Superior temporal gyrus (tissue), 1 donor: ENCODE measurements at regions not wholly inside any gene's neighbourhood (a gene's known extent, or its start where the extent isn't known, plus 50 kb on each side); places are given as distances from the start of the nearest gene placed in this dataset.

Experiments
- DNase-seq: peaks from one replicate; pipeline ENCODE4 v3.0.0-alpha.2; 2016; ENCODE audit errors: extremely low spot score

DNA sequence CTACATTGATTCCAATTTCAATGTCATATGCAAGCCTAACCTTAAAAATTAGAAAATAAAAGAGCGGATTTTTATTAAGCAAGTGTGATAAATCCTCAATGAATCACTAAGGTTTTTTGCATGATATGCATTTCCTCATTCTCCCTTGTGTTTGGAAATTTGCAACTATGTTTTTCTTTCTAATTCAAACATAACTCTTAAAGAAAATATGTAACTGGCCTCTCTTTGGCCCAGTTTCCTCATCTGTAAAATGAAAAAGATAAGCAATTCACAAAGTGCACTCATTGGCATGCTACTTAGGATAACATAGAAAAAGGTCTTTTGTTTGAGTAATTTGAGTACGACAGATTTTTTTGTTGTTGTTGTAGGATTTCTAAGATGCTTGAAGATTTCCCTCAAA lies 295.5 kb downstream of the CDH11 start:
- no peak for DNase-seq

DNA sequence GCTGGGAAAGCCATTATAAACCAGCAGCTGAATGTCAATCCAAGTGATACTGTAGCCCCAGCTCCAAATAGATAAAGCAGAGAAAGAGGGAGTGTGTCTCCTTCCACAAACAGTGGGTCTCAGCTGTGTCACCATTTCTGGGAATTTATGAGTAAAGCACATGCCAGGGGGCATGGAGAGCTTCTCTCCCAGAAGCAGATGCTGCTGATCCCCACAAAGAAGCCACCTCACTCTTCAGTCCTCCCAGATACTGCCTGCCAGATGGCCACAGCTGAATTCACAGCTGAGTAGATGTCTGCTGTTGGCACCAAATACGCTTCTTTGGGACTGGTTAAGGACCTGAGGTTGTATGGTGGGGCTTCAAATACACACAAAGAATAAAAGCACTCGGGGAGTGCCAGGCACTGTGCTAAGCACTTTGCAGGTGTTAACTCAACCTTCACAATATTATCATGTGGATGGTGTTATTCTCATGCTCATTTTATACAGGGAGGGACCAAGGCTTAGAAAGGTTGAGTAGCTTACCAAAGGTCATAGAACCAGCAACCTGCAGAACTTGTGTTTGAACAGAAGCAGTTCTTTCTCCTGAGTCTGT lies 298.3 kb downstream of the CDH11 start:
- DNase-seq, result no peak

DNA sequence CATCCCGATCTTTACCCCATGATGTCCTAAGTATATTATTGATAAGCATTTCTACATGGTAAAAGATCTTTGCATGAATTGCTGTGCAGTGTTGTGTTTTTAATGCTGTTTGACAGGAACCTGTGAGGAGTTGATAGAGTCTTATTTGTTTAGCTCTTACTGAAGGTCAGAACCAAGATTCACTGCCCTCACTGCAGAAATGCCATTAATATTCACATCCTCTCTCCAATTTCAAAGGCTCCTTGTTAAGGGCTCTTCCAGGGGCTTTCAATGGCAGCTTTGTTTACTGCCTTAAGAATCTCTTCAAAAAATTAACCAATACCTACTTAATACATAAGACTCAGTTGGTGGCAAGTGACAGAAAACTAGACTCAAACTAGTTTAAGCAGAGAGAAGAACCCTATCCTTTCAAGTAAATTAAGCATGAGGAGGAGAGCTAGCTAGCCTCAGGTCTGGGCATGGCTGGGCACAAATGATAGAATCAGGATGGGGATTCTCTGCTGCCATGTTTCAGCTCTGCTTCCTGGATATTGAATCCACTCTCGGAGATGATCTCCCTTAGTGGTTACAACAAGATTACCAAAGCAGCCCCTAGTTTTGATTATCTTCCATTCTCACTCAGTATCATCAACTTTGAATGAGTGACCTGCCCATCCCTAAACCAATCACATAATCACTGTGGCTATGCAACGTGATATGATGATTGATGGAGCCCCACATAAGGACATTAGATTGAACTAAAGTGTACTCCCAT lies 311.8 kb downstream of the CDH11 start:
- no peak for DNase-seq

DNA sequence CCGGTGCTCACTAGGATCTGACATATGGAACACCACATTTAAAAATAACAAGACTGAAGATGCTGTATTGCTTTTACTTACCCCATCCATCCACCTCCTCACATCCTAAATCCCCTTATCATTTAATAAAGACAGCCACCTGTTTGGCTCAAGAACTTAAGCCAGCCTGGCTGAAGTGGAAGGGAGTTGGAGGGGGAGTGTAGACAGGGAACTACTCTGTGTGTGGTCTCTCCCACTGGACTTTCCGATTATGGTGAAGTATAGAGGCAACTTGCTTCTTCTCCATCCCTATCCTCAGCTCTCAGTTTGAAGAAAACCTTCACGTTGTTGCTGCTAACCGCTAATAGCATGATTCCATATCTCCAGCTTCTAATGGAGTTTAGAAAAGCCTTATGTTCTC lies 313.4 kb downstream of the CDH11 start:
- no peak for DNase-seq

DNA sequence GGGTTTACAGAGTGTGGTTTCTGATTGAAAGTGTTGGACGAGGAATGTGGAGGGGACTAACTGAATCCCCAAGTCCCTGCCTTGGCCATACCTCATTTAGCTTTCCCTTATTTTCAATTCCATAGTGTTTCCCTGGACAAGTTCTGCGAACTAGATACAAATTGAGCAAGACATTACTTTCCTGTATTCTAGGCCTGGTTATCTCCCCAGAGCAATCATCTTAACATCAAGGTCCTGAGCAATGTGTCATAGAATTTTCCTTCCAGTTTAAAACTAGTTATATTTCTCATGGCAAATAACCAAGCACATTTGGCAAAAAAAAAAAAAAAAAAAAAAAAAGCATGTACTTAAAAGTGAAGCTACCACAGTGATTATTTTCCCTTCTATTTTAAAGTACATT lies 330.1 kb downstream of the CDH11 start:
- no peak for DNase-seq

DNA sequence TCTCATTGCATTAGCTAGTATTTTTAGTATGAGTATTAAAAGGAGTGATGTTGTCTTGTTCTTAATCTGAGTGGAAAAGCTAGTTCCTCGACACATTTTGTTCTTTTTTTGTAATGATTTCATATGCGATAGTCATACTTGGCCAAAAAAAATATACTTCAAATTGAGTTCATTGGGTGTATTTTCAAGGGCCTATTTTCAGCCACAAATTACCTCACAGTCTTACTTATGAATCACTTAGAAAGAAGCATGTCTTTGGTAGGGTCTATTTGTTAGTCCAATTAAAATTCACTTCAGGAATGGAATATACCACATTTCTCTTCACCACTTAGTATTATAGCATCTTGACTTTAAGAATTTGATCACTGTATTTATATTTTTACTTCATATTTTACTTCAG lies 337.2 kb downstream of the CDH11 start:
- no peak for DNase-seq

DNA sequence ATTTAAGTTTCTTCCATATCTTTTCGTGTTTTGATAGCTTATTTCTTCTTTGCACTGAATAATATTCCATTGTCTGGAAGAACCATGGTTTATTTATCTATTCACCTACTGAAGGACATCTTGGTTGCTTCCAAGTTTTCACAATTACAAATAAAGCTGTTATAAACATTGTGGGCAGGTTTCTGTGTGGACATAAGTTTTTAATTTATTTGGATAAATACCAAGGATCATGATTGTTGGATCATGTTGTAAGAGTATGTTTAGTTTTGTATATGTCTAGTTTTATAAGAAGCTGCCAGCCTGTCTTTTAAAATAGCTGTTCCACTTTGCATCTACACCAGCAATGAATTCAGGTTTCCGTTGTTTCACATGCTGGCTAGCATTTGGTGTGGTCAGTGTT lies 339.4 kb downstream of the CDH11 start:
- no peak for DNase-seq

DNA sequence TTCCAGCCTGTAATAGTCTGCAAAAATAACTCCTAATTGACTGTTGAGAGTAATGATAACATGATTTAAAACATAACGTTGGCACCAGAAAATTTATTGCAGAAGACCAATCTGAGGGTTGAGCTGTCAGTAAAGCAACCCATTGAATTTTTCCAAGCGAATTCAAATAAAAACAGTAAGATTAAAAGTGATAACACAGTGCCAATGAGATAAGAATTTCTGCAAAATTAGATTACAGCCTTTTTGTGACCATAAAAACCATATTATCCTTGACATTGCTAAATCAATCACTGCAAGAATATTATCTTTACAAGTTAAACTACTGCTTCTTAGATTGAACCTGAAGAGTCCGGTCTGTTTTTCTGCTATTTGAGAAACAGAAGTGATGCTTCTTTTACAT lies 341.4 kb downstream of the CDH11 start:
- no peak for DNase-seq

DNA sequence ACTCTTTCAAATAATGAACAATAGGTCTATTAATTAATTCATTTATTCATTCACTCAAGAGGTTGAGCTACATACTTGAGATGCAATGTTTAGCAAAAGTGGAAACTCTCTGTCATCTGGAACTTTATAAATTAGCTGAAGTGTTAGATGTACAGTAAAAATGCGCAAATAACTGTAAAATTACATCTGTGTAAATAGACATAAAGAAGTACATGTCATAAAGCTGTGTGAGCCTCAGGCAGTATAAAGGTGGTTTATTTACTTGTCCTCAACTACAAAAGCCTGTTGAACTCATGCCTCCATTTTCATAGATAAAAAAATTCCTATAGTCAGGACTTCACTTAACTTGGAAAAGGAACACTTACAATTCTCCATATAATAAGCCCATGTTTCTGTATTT lies 343.1 kb downstream of the CDH11 start:
- DNase-seq, result no peak

DNA sequence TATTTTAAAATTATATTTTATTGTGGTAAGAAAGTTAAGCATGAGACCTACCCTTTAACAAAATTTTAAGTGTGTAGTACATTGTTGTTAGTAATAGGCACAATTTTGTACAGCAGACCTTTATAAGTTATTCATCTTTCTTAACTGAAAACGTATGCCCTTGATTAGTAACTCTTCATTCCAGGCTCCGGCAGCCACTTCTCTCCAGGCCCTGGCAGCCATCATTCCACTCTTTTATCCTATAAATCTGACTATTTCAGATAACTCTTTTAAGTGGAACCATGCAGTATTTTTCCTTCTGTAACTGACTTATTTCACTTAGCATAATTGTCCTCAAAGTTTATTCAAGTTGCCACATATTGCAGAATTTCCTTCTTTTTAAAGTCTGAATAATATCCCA lies 348.2 kb downstream of the CDH11 start:
- DNase-seq, result no peak

DNA sequence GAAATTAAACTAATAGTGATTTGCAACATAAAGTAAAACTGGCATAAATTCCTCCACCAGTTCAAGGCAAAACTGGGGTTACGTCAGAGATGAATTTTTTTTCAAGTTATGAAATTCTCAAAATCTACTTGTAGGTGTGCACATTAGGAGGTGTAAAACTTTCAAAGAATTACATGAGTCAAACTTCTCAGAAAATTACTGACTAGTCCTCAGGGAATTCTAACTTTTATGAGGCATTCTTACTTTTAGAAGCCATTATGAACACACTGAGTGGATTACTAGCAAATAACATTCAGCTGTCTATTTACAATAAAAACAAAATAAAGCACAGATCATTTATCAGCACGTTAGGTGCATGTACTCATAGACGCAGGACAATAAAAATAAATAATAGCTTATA lies 348.7 kb downstream of the CDH11 start:
- DNase-seq, result no peak

DNA sequence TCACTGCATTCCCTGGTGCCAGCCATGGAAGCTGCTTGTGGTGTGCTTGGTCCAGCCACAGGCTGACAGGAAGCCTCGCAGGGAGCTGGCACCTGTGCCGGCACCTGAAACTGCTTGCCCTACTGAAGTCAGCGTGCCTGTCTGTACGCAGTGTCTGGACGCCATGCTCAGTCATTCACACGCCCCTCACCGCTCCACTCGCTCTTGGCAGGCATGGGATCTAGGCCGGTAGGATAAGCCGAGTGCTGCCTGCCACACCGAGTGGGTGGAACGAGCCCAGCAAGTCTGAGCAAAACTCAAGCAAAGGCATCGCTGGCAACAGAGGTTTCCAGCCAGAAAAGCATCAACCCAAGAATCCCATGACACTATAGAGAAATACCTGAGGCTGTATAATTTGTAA lies 350.6 kb downstream of the CDH11 start:
- DNase-seq, result no peak

DNA sequence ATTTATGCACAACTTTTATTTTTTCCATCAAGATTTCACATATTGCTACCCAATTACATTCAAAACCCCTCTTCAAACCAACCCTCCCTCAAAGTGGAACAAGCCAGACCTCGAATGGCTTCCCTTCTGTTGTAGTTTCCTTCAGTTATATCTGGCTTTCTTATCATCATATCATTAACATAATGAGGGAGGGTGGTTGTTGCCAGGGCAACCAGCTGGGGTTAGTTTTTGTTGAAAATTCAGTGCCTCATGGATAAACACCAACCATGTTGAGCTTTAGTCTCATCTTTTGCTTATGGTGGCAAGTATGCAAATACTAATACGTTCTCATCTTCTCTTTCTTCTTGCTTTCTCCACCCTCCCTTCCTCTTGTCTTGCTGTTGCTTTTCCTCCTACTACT lies 359.7 kb downstream of the CDH11 start:
- DNase-seq, result no peak

DNA sequence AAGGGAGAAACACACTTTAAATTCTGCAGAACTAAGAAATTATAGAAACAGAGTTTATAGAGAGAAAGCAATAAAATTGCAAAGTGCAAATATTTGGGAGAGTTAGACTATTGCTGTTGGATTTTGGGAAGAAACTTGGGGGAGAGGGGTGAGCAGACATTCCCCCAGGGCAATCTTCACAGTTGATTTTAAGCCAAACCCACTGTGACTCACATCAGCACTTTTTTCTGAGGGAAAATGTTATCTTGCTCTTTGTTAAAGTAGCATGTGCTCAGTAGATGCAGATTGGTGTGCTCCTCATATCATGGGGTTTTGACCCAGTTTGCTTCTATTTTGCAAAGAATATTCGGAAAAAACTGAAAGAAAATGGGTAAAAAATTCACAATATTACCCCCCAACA lies 367.6 kb downstream of the CDH11 start:
- no peak for DNase-seq

DNA sequence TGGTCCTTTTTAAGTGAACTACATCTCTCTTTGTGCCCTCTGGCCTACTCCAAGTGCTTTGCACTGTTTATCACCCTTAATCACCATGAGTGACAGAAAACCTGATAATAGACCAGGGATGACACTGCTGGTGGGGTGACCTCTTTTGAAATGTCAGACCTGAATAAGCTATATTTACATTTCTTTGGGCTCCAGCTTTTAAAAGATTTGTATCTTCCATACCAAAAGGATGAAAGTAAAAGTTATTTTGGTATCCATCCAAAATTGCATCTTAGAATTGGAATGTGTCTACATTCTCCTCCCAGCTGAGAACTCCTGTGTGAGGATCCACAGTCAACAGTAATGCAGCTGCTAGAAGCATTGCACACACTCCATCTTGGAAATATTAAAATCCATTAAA lies 370.0 kb downstream of the CDH11 start:
- no peak for DNase-seq

DNA sequence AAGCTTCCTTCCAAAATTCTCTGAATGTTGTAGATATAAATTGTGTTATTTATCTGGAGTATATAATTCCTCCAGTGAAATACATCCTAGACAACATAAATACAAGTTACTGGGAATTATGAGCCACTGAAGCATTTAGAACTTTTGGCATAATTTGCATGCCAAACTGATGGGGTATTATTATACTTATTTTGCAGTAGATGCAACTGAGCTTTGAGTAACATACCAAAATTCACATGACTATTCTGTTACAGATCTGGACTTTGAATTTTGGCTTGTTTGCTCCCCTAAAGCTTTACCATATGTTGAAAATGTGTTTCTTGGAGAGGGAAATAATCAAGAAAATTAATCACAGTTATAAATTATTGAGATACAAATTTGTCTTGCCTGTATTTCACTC lies 372.5 kb downstream of the CDH11 start:
- DNase-seq, result no peak

DNA sequence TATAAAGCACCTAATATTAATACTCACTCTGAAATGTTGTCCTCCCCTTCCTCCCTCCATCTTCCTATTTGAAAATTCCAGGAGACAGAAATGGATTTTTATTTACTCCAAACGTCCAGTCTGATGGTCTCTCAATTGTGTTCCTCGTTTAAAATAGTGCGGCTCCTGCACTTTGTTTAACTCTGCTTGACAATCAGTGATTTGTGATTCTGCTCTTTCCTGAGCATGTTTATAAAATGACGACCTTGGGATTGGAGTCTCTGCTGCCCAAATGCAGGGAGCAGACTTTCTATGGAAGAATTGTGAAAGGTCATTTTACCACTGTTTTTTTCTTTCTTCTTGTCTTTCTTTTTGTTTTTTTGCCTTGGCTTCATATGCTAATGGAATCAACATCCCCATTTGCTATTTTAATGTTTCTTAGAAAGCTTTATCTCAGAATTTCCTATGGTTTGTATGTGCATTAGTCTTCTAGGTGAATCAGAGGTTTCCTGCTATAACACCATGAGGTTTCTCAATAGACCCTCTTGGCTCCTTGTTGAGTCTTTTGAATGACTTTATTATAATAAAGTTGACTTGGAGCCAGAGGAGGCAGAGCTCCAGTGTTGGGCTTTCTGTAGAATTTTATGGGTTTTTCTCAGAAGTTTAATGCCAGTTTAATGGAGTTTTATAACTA lies 376.5 kb downstream of the CDH11 start:
- no peak for DNase-seq

DNA sequence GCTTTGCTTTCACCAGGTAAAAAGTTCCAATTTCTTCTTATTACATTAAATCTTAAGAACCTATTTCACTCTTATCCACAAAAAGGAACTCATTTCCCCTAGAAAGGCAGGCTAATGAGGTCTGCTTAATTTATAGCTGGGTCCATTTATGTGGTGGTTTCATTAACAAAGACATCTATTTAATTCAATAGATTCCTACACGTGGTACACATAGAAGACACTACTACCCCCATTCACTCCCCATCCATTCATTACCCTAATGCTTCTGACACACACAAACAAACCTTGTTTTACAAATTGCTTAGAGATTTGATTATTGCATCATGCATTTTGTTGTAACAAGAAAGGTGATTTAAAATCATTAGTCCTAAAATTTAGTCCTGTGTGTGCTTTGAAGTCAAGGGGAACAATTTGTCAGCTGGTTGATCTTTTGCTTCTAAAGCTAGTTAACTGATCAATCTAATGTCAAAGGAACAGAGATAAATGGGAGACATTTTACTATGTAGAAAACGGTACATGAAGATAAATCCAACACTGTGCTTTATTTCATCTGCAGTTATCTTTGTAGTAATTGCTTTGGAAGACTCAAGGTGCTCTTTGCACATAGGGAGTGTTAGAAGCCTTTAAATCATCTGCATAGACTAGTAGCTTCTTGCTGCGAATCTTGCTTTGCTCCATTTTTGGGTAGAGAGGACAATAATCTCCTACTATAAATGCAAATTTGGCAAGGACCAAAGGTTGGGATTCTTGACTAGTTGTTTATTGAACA lies 379.2 kb downstream of the CDH11 start:
- DNase-seq, result no peak

DNA sequence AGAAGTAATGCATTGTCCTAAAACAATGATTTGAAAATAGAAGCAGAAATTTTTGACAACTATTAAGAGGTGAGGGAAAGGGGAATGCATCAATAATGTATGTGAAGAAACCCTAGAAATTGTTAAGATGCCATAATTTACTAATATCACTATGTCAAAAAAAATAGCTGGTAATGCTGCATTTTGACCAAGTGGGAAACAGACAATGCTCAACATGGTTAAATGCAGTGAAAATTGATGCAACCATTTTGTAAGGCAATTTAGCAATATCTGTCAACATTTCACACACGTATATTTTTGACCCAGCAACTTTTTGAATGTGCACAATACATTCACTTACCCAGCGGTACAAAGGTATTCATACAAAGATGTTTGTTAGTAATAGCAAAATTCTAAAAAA lies 381.6 kb downstream of the CDH11 start:
- DNase-seq, result no peak

DNA sequence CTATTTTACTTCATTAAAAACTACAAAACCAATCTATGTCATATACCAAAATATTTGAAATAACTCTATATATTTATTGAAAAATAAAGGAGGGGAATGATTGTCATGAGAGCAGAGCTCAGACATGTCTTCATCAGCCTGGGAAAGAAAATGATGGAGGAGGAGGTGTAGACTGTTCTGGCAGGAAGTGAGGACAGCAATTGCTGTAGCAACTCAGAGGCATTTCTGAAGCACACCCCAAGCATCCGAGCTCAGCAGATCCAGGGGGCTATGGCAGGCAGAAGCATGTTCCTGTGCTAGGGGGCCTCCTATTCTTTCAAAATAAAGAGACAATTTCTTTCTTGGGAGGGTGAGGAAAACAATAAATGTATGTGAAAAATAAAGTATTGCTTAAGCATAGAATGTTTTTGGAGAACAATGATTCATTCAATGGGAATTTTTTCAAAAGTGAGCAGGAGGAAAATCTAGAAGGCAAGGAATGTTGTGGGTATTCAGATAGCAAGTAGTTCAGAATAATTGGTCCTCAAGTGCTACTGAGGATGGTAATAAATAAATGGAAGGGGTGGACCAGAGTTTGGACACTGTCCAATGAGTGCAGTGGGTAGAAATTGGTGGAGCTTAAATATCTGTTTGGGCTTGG lies 383.4 kb downstream of the CDH11 start:
- DNase-seq, result no peak

DNA sequence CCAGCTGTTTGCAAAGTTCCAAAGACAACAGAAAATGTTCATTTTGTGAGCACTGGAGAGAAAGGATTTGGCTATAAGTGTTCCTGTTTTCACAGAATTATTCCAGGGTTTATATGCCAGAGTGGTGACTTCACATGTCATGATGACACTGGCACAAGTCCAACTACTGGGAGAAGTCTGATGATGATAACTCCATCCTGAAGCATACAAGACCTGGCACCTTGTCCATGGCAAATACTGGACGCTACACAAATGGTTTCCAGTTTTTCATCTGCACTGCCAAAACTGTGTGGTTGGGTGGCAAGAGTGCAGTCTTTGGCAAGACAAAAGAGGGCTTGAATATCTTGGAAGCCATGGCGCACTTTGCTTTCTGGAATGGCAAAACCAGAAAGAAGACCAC lies 385.0 kb downstream of the CDH11 start:
- no peak for DNase-seq

DNA sequence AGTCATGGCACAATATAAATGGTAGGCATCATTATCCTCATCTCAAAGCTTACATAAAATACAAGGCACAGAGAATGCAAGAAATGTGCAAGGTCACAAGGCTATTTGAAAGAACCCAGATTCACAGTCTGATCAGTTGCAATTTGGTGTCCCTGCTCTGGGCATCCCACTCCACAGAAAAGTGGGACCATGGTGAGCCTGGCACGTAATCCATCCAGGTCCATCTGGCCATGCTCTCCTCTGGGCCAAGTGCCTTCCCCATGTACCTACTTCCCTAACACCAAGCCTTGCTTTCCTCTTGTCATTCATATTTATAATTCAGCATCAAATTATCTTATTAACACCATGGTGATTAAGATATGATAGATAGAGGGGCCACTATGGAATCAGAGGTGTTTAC lies 390.0 kb downstream of the CDH11 start:
- no peak for DNase-seq
